Activated T-cell treated with anti-CD3 and anti-CD28 coated beads, Interleukin-2, amount 50 U/mL, for 72 hours (primary cell): ENCODE measurements at regions not wholly inside any gene's neighbourhood (a gene's known extent, or its start where the extent isn't known, plus 50 kb on each side); places are given as distances from the start of the nearest gene placed in this dataset.

ENCODE experiments used
- ATAC-seq, 2 donors: fragments of 150-1000 bp; cut with Tn5 transposase; replicated peaks in 1 of 2; 2 replicates each; pipeline ENCODE4 v1.10.0; 2021; ENCODE audit warnings: moderate library complexity in 2 of 2, mild to moderate bottlenecking in 1 of 2
- DNase-seq, 2 donors: peaks; one replicate each; pipeline ENCODE4 v3.0.0; 2021 to 2022; ENCODE audit warnings: mixed read lengths in 1 of 2
- H3K27ac Mint-ChIP-seq: one replicate; pipeline ENCODE4 v1.8.0; 2022; ENCODE audit warnings: mild to moderate bottlenecking, moderate library complexity, mixed read lengths
- H3K27me3 Mint-ChIP-seq: one replicate; pipeline ENCODE4 v1.8.0; 2022; ENCODE audit warnings: low read depth, mixed read lengths
- H3K36me3 Mint-ChIP-seq, 2 donors: one replicate each; pipeline ENCODE4 v1.8.0; 2022; ENCODE audit warnings: mixed read lengths in 2 of 2, mild to moderate bottlenecking in 1 of 2; ENCODE audit not compliant: insufficient read depth in 2 of 2
- H3K4me1 Mint-ChIP-seq: one replicate; pipeline ENCODE4 v1.8.0; 2022; ENCODE audit warnings: low read depth, mixed read lengths
- H3K4me3 Mint-ChIP-seq, 2 donors: one replicate each; pipeline ENCODE4 v1.8.0; 2022; ENCODE audit warnings: mild to moderate bottlenecking in 2 of 2, mixed read lengths in 2 of 2, moderate library complexity in 2 of 2
- H3K9me3 Mint-ChIP-seq, 2 donors: one replicate each; pipeline ENCODE4 v1.8.0; 2022; ENCODE audit warnings: mixed read lengths in 2 of 2

GRCh38 chr6:133637436-133637835 lies 251.5 kb upstream of the TCF21 start:
- no peaks in the 10 kb centered on the region for H3K36me3 Mint-ChIP-seq

GRCh38 chr6:133637874-133638273 lies 251.0 kb upstream of the TCF21 start:
- H3K36me3 Mint-ChIP-seq, result no peaks in the 10 kb centered on the region
- no peak overlapping the region for H3K27ac Mint-ChIP-seq
- DNase-seq (no peak), ATAC-seq (no peak)
- H3K9me3 Mint-ChIP-seq, result peaks cover 2 to 5% of the 10 kb centered on the region in 2 donors
- H3K4me3 Mint-ChIP-seq, result no peak overlapping the region
- no peaks in the 10 kb centered on the region for H3K27me3 Mint-ChIP-seq
- no peaks in the 10 kb centered on the region for H3K4me1 Mint-ChIP-seq

More at GRCh38 chr6:133637436-133637835, 251.5 kb upstream of the TCF21 start:
- DNase-seq, result no peak
- ATAC-seq, result no peak
- Mint-ChIP-seq H3K27me3 (no peaks in the 10 kb centered on the region), H3K4me3 (no peak overlapping the region), H3K27ac (no peak overlapping the region), H3K9me3 (peaks cover 2 to 5% of the 10 kb centered on the region in 2 donors), H3K4me1 (no peaks in the 10 kb centered on the region)

- no peaks in the 10 kb centered on the region for H3K4me1 Mint-ChIP-seq
- H3K27me3 Mint-ChIP-seq, result peaks cover 8% of the 10 kb centered on the region
Measured at GRCh38 chr6:133641104-133641503, 247.8 kb upstream of the TCF21 start.

GRCh38 chr6:133644548-133644891 lies 244.4 kb upstream of the TCF21 start:
- peaks cover 8% of the 10 kb centered on the region for H3K27me3 Mint-ChIP-seq
- no peaks in the 10 kb centered on the region for H3K36me3 Mint-ChIP-seq
- no peak overlapping the region for H3K4me3 Mint-ChIP-seq
- no peaks in the 10 kb centered on the region for H3K4me1 Mint-ChIP-seq
- DNase-seq (no peak), ATAC-seq (no peak)
- no peak overlapping the region for H3K27ac Mint-ChIP-seq
- H3K9me3 Mint-ChIP-seq, result no peaks in the 10 kb centered on the region

More at GRCh38 chr6:133641104-133641503, 247.8 kb upstream of the TCF21 start:
- Mint-ChIP-seq H3K9me3 (peaks cover 2 to 5% of the 10 kb centered on the region in 2 donors), H3K4me3 (no peak overlapping the region), H3K36me3 (no peaks in the 10 kb centered on the region), H3K27ac (no peak overlapping the region)
- DNase-seq (no peak), ATAC-seq (no peak)

- H3K4me1 Mint-ChIP-seq, result no peaks in the 10 kb centered on the region
- H3K27me3 Mint-ChIP-seq, result peaks cover 8% of the 10 kb centered on the region
- DNase-seq, result no peak
- no peak for ATAC-seq
- no peaks in the 10 kb centered on the region for H3K9me3 Mint-ChIP-seq
- no peak overlapping the region for H3K4me3 Mint-ChIP-seq
- no peak overlapping the region for H3K27ac Mint-ChIP-seq
- H3K36me3 Mint-ChIP-seq, result no peaks in the 10 kb centered on the region
Measured at GRCh38 chr6:133644892-133645619, 243.9 kb upstream of the TCF21 start.

- H3K36me3 Mint-ChIP-seq, result no peaks in the 10 kb centered on the region
- H3K4me3 Mint-ChIP-seq, result no peak overlapping the region
- H3K27ac Mint-ChIP-seq, result no peak overlapping the region
- DNase-seq, result no peak
- no peak for ATAC-seq
- no peaks in the 10 kb centered on the region for H3K4me1 Mint-ChIP-seq
- no peaks in the 10 kb centered on the region for H3K9me3 Mint-ChIP-seq
- H3K27me3 Mint-ChIP-seq, result peaks cover 8% of the 10 kb centered on the region
Measured at GRCh38 chr6:133645966-133646740, 242.8 kb upstream of the TCF21 start.

- Mint-ChIP-seq H3K27me3 (peaks cover 8% of the 10 kb centered on the region), H3K4me1 (no peaks in the 10 kb centered on the region)
Measured at GRCh38 chr6:133648581-133648980, 240.3 kb upstream of the TCF21 start.

GRCh38 chr6:133671376-133671775 lies 217.5 kb upstream of the TCF21 start:
- Mint-ChIP-seq H3K4me3 (no peak overlapping the region), H3K27me3 (no peaks in the 10 kb centered on the region), H3K9me3 (no peaks in the 10 kb centered on the region), H3K27ac (no peak overlapping the region), H3K4me1 (no peaks in the 10 kb centered on the region), H3K36me3 (no peaks in the 10 kb centered on the region)
- no peak for ATAC-seq
- DNase-seq, result no peak

More at GRCh38 chr6:133648581-133648980, 240.3 kb upstream of the TCF21 start:
- no peak overlapping the region for H3K4me3 Mint-ChIP-seq
- no peaks in the 10 kb centered on the region for H3K36me3 Mint-ChIP-seq
- H3K9me3 Mint-ChIP-seq, result no peaks in the 10 kb centered on the region
- DNase-seq, result no peak
- no peak overlapping the region for H3K27ac Mint-ChIP-seq
- no peak for ATAC-seq

GRCh38 chr6:133673056-133673455 lies 215.9 kb upstream of the TCF21 start:
- Mint-ChIP-seq H3K27me3 (no peaks in the 10 kb centered on the region), H3K4me1 (no peaks in the 10 kb centered on the region), H3K27ac (no peak overlapping the region), H3K4me3 (no peak overlapping the region), H3K9me3 (no peaks in the 10 kb centered on the region), H3K36me3 (no peaks in the 10 kb centered on the region)
- no peak for DNase-seq
- ATAC-seq, result no peak

GRCh38 chr6:133674661-133675060 lies 214.3 kb upstream of the TCF21 start:
- Mint-ChIP-seq H3K27ac (no peak overlapping the region), H3K4me1 (no peaks in the 10 kb centered on the region), H3K27me3 (no peaks in the 10 kb centered on the region), H3K4me3 (no peak overlapping the region), H3K9me3 (no peaks in the 10 kb centered on the region), H3K36me3 (no peaks in the 10 kb centered on the region)
- ATAC-seq (no peak), DNase-seq (no peak)

GRCh38 chr6:133680994-133681393 lies 207.9 kb upstream of the TCF21 start:
- H3K36me3 Mint-ChIP-seq, result no peaks in the 10 kb centered on the region
- no peak overlapping the region for H3K27ac Mint-ChIP-seq
- H3K9me3 Mint-ChIP-seq, result no peaks in the 10 kb centered on the region
- H3K4me3 Mint-ChIP-seq, result no peak overlapping the region
- DNase-seq (no peak), ATAC-seq (no peak)
- H3K4me1 Mint-ChIP-seq, result no peaks in the 10 kb centered on the region
- no peaks in the 10 kb centered on the region for H3K27me3 Mint-ChIP-seq

- DNase-seq (no peak), ATAC-seq (no peak)
- Mint-ChIP-seq H3K27me3 (no peaks in the 10 kb centered on the region), H3K4me3 (no peak overlapping the region), H3K4me1 (no peaks in the 10 kb centered on the region), H3K9me3 (no peaks in the 10 kb centered on the region), H3K36me3 (no peaks in the 10 kb centered on the region), H3K27ac (no peak overlapping the region)
Measured at GRCh38 chr6:133681891-133682290, 207.0 kb upstream of the TCF21 start.

- ATAC-seq (no peak), DNase-seq (no peak)
- Mint-ChIP-seq H3K9me3 (no peaks in the 10 kb centered on the region), H3K36me3 (no peaks in the 10 kb centered on the region), H3K4me1 (no peaks in the 10 kb centered on the region), H3K4me3 (no peak overlapping the region), H3K27me3 (no peaks in the 10 kb centered on the region), H3K27ac (no peak overlapping the region)
Measured at GRCh38 chr6:133682506-133683307, 206.2 kb upstream of the TCF21 start.
